B cell (primary cell): ENCODE measurements at regions not wholly inside any gene's neighbourhood (a gene's known extent, or its start where the extent isn't known, plus 50 kb on each side); places are given as distances from the start of the nearest gene placed in this dataset.

Source experiments
- ATAC-seq: fragments of 200-7000 bp; cut with Tn5 transposase; one replicate; pipeline ENCODE4 v1.10.0; 2021; ENCODE audit warnings: low read depth, mild to moderate bottlenecking, moderate number of reproducible peaks, moderate library complexity
- CTCF ChIA-PET: fragments of 350-600 bp; sonication (Branson Sonifier 250); formaldehyde crosslinking; loops from one replicate; lab custom pipeline; 2021; ENCODE audit warnings: antibody characterized with exemption, inconsistent platforms; lab: Charles Lee
- POLR2A ChIA-PET: fragments of 350-600 bp; sonication (Branson Sonifier 250); formaldehyde crosslinking; loops from one replicate; lab custom pipeline; 2021; ENCODE audit warnings: antibody characterized with exemption; lab: Charles Lee
- DNase-seq: peaks from one replicate; pipeline ENCODE4 v3.0.0; 2013
- H2AFZ ChIP-seq: 2 replicates; pipeline ENCODE4 v1.6.1; 2012; ENCODE audit warnings: mild to moderate bottlenecking, low read depth, low read length; ENCODE audit not compliant: insufficient read depth, poor library complexity, severe bottlenecking
- H3K27ac ChIP-seq, 2 donors: 1 replicate in 1 of 2; 2 replicates in 1 of 2; pipeline ENCODE4 v1.5.1; 2012 to 2013; ENCODE audit warnings: low read length in 2 of 2, mild to moderate bottlenecking in 2 of 2, moderate library complexity in 1 of 2
- H3K27me3 ChIP-seq, 4 experiments: fragments of 200-600 bp in 1 of 4; sonication (generic) in 1 of 4; replicated peaks in 1 of 4; 1 replicate in 2 of 4; 2 replicates in 2 of 4; pipeline versions ENCODE4 v1.6.1 to v1.7.0; 2013 to 2016; ENCODE audit warnings: low read length in 3 of 4, mild to moderate bottlenecking in 2 of 4, mixed read lengths in 1 of 4, moderate library complexity in 1 of 4; ENCODE audit not compliant: insufficient read depth in 4 of 4, control insufficient read depth in 3 of 4; ENCODE audit errors: control extremely low read depth in 1 of 4
- H3K36me3 ChIP-seq, 2 experiments: replicated peaks in 1 of 2; 1 replicate in 1 of 2; 2 replicates in 1 of 2; pipeline versions ENCODE4 v1.6.1 to v1.7.1; 2013; ENCODE audit warnings: low read length in 1 of 2; ENCODE audit not compliant: insufficient read depth in 2 of 2, control insufficient read depth in 1 of 2; ENCODE audit errors: control extremely low read depth in 1 of 2, extremely low read depth in 1 of 2
- H3K4me1 ChIP-seq, 2 donors: fragments of 200-600 bp in 1 of 2; sonication (generic) in 1 of 2; 1 replicate in 1 of 2; 2 replicates in 1 of 2; pipeline versions ENCODE4 v1.5.1 to v1.6.1; 2013 to 2017; ENCODE audit warnings: low read length in 2 of 2; ENCODE audit not compliant: control insufficient read depth in 2 of 2, insufficient read depth in 2 of 2
- H3K4me2 ChIP-seq: replicated peaks from 2 replicates; pipeline ENCODE3; 2012; ENCODE audit warnings: mild to moderate bottlenecking, low read depth, low read length; ENCODE audit not compliant: poor library complexity, severe bottlenecking
- H3K4me3 ChIP-seq, 5 experiments: fragments of 200-600 bp in 1 of 5; sonication (generic) in 1 of 5; 1 replicate in 3 of 5; 2 replicates in 2 of 5; pipeline versions ENCODE4 v1.5.1 to v1.7.0; 2011 to 2016; ENCODE audit warnings: low read length in 4 of 5, mild to moderate bottlenecking in 4 of 5, low read depth in 2 of 5, control low read depth in 1 of 5, moderate library complexity in 1 of 5; ENCODE audit not compliant: insufficient read depth in 1 of 5; ENCODE audit errors: control extremely low read depth in 1 of 5, extremely low read depth in 1 of 5
- H3K79me2 ChIP-seq: fragments of 200-600 bp; sonication (generic); one replicate; pipeline ENCODE4 v1.6.0; 2016; ENCODE audit warnings: low read length; ENCODE audit not compliant: control insufficient read depth, insufficient read depth
- H3K9ac ChIP-seq: fragments of 200-600 bp; sonication (generic); 2 replicates; pipeline ENCODE4 v1.6.1; 2017; ENCODE audit warnings: mild to moderate bottlenecking, low read length, moderate library complexity
- H3K9me3 ChIP-seq, 3 donors: one replicate each; pipeline versions ENCODE4 v1.6.1 to v1.7.1; 2013; ENCODE audit warnings: low read length in 2 of 3; ENCODE audit not compliant: control insufficient read depth in 2 of 3, insufficient read depth in 1 of 3; ENCODE audit errors: control extremely low read depth in 1 of 3
- H4K20me1 ChIP-seq: 2 replicates; pipeline ENCODE4 v1.6.0; 2012; ENCODE audit warnings: mild to moderate bottlenecking, low read length; ENCODE audit not compliant: insufficient read depth, control insufficient read depth, poor library complexity, severe bottlenecking
- H3K27ac Mint-ChIP-seq: one replicate; pipeline ENCODE4 v1.8.0; 2021; ENCODE audit warnings: mixed read lengths
- H3K27me3 Mint-ChIP-seq: one replicate; pipeline ENCODE4 v1.8.0; 2021; ENCODE audit warnings: mixed read lengths
- H3K4me1 Mint-ChIP-seq: one replicate; pipeline ENCODE4 v1.8.0; 2021; ENCODE audit warnings: mixed read lengths
- H3K4me3 Mint-ChIP-seq: one replicate; pipeline ENCODE4 v1.8.0; 2021; ENCODE audit warnings: mixed read lengths
- H3K9me3 Mint-ChIP-seq: one replicate; pipeline ENCODE4 v1.8.0; 2022; ENCODE audit warnings: mixed read lengths; ENCODE audit not compliant: insufficient read depth
- CTCF ChIP-seq: fragments of 200-600 bp; IDR thresholded peaks from one replicate; pipeline ENCODE4 v1.8.0; 2022; ENCODE audit warnings: antibody characterized with exemption, mild to moderate bottlenecking
- EZH2 ChIP-seq: IDR thresholded peaks from 2 replicates; pipeline ENCODE4 v1.6.1; 2012; ENCODE audit warnings: borderline replicate concordance, low read depth, mild to moderate bottlenecking, moderate library complexity, low read length; ENCODE audit not compliant: insufficient read depth, poor library complexity, severe bottlenecking
- WGBS: methylation state at CpG from one replicate; pipeline ENCODE4 v1.1.5; 2013; ENCODE audit warnings: missing lambda C conversion rate; ENCODE audit not compliant: insufficient coverage; 5-methylcytosine and 5-hydroxymethylcytosine counted together
- intact Hi-C: fragments of 100-400 bp; cut with micrococcal nuclease; formaldehyde crosslinking; loops from one replicate; pipeline ENCODE4 v1.10.0; 2022

GRCh38 chr2:226299771-226300170, 499.8 kb downstream of the IRS1 start:
- H3K27me3 ChIP-seq = no peaks in the 10 kb centered on the region
- no peaks in the 10 kb centered on the region for H3K79me2 ChIP-seq
- no CpG with 5 or more reads among the region's 3 CpGs for WGBS
- no peaks in the 10 kb centered on the region for H4K20me1 ChIP-seq
- no peak for ATAC-seq
- no peak overlapping the region for H3K4me2 ChIP-seq
- POLR2A ChIA-PET = no interaction called here
- H3K9me3 Mint-ChIP-seq = no peaks in the 10 kb centered on the region
- H3K9ac ChIP-seq = no peak overlapping the region
- DNase-seq = no peak
- intact Hi-C loops = no loop called here
- H3K4me1 ChIP-seq = no peaks in the 10 kb centered on the region
- no peak overlapping the region for H3K4me3 ChIP-seq
- no peak for TF ChIP-seq CTCF
- no peak for TF ChIP-seq EZH2
- CTCF ChIA-PET = no interaction called here
- no peaks in the 10 kb centered on the region for H3K27me3 Mint-ChIP-seq
- H3K27ac ChIP-seq = no peak overlapping the region
- no peaks in the 10 kb centered on the region for H3K9me3 ChIP-seq
- no peak overlapping the region for H3K27ac Mint-ChIP-seq
- H3K4me3 Mint-ChIP-seq = no peak overlapping the region
- H2AFZ ChIP-seq = no peak overlapping the region
- peaks cover 11% of the 10 kb centered on the region for H3K4me1 Mint-ChIP-seq
- no peaks in the 10 kb centered on the region for H3K36me3 ChIP-seq

GRCh38 chr2:226295681-226296080, 503.9 kb downstream of the IRS1 start:
- Mint-ChIP-seq H3K27ac (no peak overlapping the region), H3K4me3 (no peak overlapping the region), H3K4me1 (peaks cover 4% of the 10 kb centered on the region), H3K27me3 (peaks cover 7% of the 10 kb centered on the region), H3K9me3 (peaks cover 12% of the 10 kb centered on the region)
- H3K79me2 ChIP-seq = no peaks in the 10 kb centered on the region
- no peaks in the 10 kb centered on the region for H3K27me3 ChIP-seq
- H2AFZ ChIP-seq = no peak overlapping the region
- ChIA-PET POLR2A (no interaction called here), CTCF (no interaction called here)
- no peak overlapping the region for H3K9ac ChIP-seq
- H3K4me1 ChIP-seq = no peaks in the 10 kb centered on the region
- H4K20me1 ChIP-seq = no peaks in the 10 kb centered on the region
- no peak overlapping the region for H3K27ac ChIP-seq
- no peaks in the 10 kb centered on the region for H3K36me3 ChIP-seq
- peaks cover 0 to 7% (median 6%) of the 10 kb centered on the region in 3 donors for H3K9me3 ChIP-seq
- DNase-seq (no peak), ATAC-seq (no peak)
- 89% methylated on average over 2 of the region's 3 CpGs for WGBS
- H3K4me2 ChIP-seq = no peak overlapping the region
- TF ChIP-seq EZH2 (no peak), CTCF (no peak)
- intact Hi-C loops = no loop called here
- no peak overlapping the region for H3K4me3 ChIP-seq
